PC-9 (cell line): ENCODE measurements at regions not wholly inside any gene's neighbourhood (a gene's known extent, or its start where the extent isn't known, plus 50 kb on each side); places are given as distances from the start of the nearest gene placed in this dataset.

Experiments used
- EZH2 ChIP-seq: fragments of 200-600 bp; sonication (generic); IDR thresholded peaks from 2 replicates; pipeline ENCODE4 v1.8.0; 2017; ENCODE audit warnings: antibody characterized with exemption, low read depth
- TF ChIP-seq, protein P1 (sequence below): fragments of 200-600 bp; sonication (generic); conservative IDR thresholded peaks from 2 replicates; pipeline ENCODE4 v1.6.1; 2017; ENCODE audit warnings: mixed run types, antibody characterized with exemption, mild to moderate bottlenecking, moderate library complexity

- TF ChIP-seq, protein P1, sequence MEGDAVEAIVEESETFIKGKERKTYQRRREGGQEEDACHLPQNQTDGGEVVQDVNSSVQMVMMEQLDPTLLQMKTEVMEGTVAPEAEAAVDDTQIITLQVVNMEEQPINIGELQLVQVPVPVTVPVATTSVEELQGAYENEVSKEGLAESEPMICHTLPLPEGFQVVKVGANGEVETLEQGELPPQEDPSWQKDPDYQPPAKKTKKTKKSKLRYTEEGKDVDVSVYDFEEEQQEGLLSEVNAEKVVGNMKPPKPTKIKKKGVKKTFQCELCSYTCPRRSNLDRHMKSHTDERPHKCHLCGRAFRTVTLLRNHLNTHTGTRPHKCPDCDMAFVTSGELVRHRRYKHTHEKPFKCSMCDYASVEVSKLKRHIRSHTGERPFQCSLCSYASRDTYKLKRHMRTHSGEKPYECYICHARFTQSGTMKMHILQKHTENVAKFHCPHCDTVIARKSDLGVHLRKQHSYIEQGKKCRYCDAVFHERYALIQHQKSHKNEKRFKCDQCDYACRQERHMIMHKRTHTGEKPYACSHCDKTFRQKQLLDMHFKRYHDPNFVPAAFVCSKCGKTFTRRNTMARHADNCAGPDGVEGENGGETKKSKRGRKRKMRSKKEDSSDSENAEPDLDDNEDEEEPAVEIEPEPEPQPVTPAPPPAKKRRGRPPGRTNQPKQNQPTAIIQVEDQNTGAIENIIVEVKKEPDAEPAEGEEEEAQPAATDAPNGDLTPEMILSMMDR = no peak
- no peak for TF ChIP-seq EZH2
Observed at GRCh38 chr17:74087002-74087585, 116.4 kb upstream of the RPL38 start.
